GM18505 (cell line): ENCODE measurements at regions not wholly inside any gene's neighbourhood (a gene's known extent, or its start where the extent isn't known, plus 50 kb on each side); places are given as distances from the start of the nearest gene placed in this dataset.

Experiments
- ATAC-seq: cut with Tn5 transposase; IDR thresholded peaks from one replicate; pipeline ENCODE4 v1.9.1; 2021; ENCODE audit not compliant: unreplicated experiment
- POLR2A ChIP-seq: IDR thresholded peaks from 4 replicates; pipeline ENCODE4 v1.6.1; 2011; ENCODE audit warnings: borderline replicate concordance; ENCODE audit not compliant: insufficient read depth, insufficient read length; ENCODE audit errors: extremely low read depth

- TF ChIP-seq POLR2A = no peak
- no peak for ATAC-seq
Observed at GRCh38 chr5:167987490-167988280, 303.8 kb upstream of the WWC1 start.

GRCh38 chr5:167992868-167993267, 298.6 kb upstream of the WWC1 start:
- no peak for TF ChIP-seq POLR2A
- ATAC-seq = no peak

DNA sequence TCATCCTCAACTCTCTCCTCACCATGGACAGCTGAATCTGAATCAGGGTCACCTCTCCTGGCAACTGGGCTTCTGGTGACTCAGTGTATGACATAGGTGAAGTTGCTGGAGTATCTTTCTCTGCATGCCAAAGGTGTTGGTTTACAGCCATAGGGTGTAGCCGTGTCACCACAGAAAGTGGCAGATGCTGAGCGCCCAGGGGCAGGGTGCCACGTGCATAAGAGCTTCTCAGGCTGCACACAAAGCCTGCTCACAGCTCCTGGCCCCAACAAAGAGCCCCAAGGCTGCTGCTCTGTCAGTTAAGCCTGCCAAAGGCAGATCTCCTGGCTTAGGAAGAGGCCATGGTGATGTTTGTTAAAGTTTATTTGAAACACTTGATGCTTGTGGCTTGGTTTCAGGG, 297.7 kb upstream of the WWC1 start:
- TF ChIP-seq POLR2A = no peak
- ATAC-seq = no peak

- ATAC-seq = no peak
Observed at GRCh38 chr5:167995844-167996425, 295.5 kb upstream of the WWC1 start.

DNA sequence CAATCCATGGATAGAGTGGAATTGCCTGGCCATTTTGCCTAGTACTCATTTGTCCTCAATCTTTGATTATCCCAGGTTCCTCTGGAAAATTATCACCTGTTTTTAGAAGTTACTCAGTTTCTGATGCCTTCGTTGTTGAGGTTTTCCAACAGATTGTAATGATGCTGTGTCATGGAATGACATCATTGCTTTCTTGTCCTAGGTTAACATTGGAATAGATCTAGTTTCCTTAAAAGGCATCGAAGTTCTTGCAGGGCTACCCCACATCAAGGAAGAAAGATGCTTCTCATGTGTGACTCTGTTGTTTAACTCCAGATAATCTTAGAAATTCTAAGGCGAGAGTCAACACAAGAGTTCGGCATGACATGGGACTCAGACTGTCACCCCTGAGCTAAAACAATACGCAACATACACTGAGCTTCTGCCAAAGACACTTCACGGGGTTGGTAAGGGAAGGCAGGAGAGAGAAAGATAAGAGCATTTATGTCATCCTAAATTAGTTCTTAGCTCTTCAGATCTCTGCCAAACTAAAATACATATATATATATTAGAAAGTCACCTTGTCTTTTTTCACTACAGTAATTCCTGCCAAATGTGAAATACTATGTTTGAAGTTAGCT, 293.2 kb upstream of the WWC1 start:
- TF ChIP-seq POLR2A = no peak
- ATAC-seq = no peak

More at GRCh38 chr5:167995844-167996425, 295.5 kb upstream of the WWC1 start:
- no peak for TF ChIP-seq POLR2A

DNA sequence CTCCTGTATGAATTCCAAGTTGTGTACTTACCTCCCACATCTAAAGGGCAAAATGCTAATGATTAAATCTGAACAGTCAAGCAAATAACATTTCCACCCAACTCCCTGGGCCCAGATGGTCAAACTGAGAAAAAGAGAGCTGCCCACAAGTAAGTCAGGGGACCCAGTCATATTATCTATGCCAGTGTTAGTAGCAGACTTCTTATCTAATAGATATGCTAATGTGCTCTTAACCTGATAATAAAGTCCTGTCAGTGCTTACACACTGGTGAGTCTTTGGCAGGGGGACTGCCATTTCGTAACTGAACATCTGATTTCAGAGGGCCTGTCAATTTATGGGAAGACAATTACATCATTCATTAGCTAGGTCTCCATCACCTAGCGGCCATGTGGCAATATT, 292.3 kb upstream of the WWC1 start:
- no peak for ATAC-seq
- no peak for TF ChIP-seq POLR2A

DNA sequence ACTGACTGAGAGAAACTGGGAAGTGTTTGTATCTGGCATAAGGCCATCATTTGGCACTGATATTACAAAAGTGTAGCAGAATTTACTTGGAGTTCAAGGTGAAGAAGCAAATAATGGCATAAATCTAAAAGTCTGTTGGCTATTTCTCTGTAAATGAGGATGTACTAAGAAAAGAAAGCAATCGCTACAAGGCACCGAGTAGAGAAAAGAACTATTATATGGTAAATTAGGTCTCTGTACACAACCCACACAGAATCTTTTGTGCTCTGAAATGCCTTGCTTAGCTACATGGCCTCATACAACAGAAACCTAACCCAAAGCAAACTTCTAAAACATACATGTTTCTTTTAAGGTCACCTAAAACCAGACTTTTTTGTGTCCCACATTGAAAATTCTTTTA, 290.1 kb upstream of the WWC1 start:
- no peak for ATAC-seq

GRCh38 chr5:168002116-168002515, 289.3 kb upstream of the WWC1 start:
- no peak for TF ChIP-seq POLR2A
- no peak for ATAC-seq

More for the DNA sequence above, 290.1 kb upstream of the WWC1 start:
- no peak for TF ChIP-seq POLR2A

DNA sequence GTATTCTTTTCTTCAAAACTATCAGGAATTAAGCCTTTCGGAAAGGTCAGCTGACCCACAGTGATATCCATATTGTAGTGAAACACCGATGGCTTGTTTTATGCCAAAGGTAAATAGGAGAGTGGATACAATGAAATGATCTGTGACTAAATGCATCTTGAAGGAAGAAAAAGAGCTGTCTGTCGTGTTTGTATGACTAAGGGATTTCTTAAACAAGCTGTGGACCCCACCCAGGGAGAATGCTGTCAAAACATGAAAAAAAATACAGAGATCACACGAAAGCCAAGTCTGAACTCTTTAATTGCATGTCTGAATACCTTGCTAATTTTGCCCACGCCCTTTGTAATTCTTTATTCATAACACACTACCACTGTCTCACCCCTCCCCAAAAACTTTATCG, 286.4 kb upstream of the WWC1 start:
- no peak for TF ChIP-seq POLR2A
- no peak for ATAC-seq

DNA sequence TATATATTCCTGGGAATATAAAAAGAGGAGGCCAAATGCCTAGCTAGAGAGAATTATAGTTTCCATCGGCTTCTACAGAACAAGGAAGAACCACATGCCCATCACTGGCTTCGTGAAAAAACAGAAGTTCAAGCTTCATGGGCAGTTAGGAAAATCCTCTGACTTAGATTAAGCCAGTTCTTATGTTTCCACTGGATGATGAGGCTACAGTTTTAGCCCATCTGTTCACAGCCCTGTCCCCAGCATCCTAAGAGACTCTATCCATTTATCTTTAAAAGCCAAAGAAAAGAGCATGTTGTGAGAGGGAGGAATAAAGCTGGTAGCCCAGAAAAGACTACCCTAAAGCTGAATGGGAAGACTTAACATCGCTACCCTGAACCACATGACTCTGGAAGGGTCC, 285.5 kb upstream of the WWC1 start:
- ATAC-seq = no peak
- no peak for TF ChIP-seq POLR2A

DNA sequence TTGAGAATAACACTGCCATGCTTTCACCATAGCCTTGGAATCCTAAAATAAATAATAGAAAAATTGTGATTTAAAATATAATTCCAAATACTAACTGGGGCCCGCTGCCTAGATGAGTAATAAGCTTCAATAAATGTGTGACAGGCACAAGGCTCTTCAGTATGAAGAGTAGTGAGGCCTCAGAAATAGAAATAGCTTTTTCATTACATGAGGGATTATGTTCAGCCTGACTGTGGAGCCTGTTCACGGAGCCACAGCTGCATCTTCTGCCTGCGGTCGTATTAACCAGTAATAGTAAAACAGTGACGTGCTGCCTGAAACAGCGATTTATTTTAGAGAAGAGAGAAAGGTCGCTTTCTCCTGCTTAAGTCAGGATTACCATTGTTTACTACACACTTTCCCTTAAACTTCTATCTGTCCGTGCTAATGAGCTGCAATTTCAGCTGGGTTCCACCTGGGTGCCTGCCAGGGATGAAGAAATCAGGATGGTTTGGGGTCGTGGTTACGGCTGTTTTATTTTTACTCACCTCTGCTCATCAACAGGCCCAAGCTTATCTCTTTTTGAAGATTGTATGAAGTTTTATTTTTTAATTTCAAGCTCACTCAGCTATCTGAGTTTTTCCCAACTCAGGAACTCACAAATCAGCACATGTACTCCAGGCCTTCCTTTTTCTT, 284.9 kb upstream of the WWC1 start:
- no peak for TF ChIP-seq POLR2A
- no peak for ATAC-seq

GRCh38 chr5:168007286-168007685, 284.2 kb upstream of the WWC1 start:
- no peak for TF ChIP-seq POLR2A
- ATAC-seq = no peak

- no peak for TF ChIP-seq POLR2A
- no peak for ATAC-seq
Observed at GRCh38 chr5:168008555-168008954, 282.9 kb upstream of the WWC1 start.
